SJCRH30 (cell line): ENCODE measurements at regions not wholly inside any gene's neighbourhood (a gene's known extent, or its start where the extent isn't known, plus 50 kb on each side); places are given as distances from the start of the nearest gene placed in this dataset.

Source experiments
- DNase-seq, 2 experiments: peaks; one replicate each; pipeline ENCODE4 v3.0.0-alpha.2; 2015 to 2020
- H3K27ac ChIP-seq: fragments of 250-450 bp; sonication (Bioruptor Pico); 2 replicates; pipeline ENCODE4 v1.5.1; 2020; ENCODE audit warnings: mild to moderate bottlenecking, moderate library complexity
- H3K27me3 ChIP-seq: fragments of 250-450 bp; sonication (Bioruptor Pico); 2 replicates; pipeline ENCODE4 v1.5.1; 2020; ENCODE audit warnings: mild to moderate bottlenecking, moderate library complexity
- H3K36me3 ChIP-seq: fragments of 250-450 bp; sonication (Bioruptor Pico); 2 replicates; pipeline ENCODE4 v1.5.1; 2020; ENCODE audit warnings: mild to moderate bottlenecking, moderate library complexity
- H3K4me1 ChIP-seq: fragments of 250-450 bp; sonication (Bioruptor Pico); 2 replicates; pipeline ENCODE4 v1.5.1; 2020; ENCODE audit warnings: mild to moderate bottlenecking, moderate library complexity
- H3K4me3 ChIP-seq: fragments of 250-450 bp; sonication (Bioruptor Pico); 2 replicates; pipeline ENCODE4 v1.5.1; 2020; ENCODE audit warnings: mild to moderate bottlenecking, moderate library complexity
- H3K9me3 ChIP-seq: fragments of 250-450 bp; sonication (Bioruptor Pico); replicated peaks from 2 replicates; pipeline ENCODE4 v1.5.1; 2020; ENCODE audit warnings: mild to moderate bottlenecking, moderate library complexity

DNA sequence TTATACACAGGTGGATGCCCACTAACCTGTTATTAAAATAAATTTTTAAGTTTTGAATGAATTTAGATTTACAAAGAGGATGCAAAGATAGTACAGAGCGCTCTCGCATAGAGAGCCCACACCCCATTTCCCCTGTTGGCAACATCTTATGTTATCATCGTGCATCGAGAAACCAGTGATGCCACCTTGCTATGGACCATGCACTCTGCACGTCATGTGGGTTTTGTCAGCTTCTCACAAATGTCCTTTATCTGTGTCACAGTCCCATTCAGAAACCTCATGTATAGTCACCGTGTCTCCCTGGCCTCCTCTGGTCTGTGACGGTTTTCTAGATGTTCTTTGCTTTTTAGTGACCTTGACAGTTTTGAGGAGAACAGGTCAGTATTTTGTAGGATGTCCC lies 60.0 kb downstream of the ING1 start:
- Histone ChIP-seq H3K36me3 (no peaks in the 10 kb centered on the region), H3K27me3 (no peaks in the 10 kb centered on the region), H3K4me3 (no peak overlapping the region), H3K27ac (no peak overlapping the region), H3K4me1 (no peaks in the 10 kb centered on the region), H3K9me3 (no peaks in the 10 kb centered on the region)
- DNase-seq, result no peak

- no peaks in the 10 kb centered on the region for H3K36me3 ChIP-seq
- no peaks in the 10 kb centered on the region for H3K9me3 ChIP-seq
- no peak overlapping the region for H3K27ac ChIP-seq
- H3K4me1 ChIP-seq, result no peaks in the 10 kb centered on the region
- H3K4me3 ChIP-seq, result no peak overlapping the region
- no peak for DNase-seq
- no peaks in the 10 kb centered on the region for H3K27me3 ChIP-seq
Observed at GRCh38 chr13:110774051-110774450, 60.6 kb downstream of the ING1 start.

- no peaks in the 10 kb centered on the region for H3K27me3 ChIP-seq
- H3K4me3 ChIP-seq, result no peak overlapping the region
- no peaks in the 10 kb centered on the region for H3K4me1 ChIP-seq
- no peak overlapping the region for H3K27ac ChIP-seq
- no peaks in the 10 kb centered on the region for H3K36me3 ChIP-seq
- no peaks in the 10 kb centered on the region for H3K9me3 ChIP-seq
- DNase-seq, result no peak
Observed at GRCh38 chr13:110774490-110774889, 61.0 kb downstream of the ING1 start.

DNA sequence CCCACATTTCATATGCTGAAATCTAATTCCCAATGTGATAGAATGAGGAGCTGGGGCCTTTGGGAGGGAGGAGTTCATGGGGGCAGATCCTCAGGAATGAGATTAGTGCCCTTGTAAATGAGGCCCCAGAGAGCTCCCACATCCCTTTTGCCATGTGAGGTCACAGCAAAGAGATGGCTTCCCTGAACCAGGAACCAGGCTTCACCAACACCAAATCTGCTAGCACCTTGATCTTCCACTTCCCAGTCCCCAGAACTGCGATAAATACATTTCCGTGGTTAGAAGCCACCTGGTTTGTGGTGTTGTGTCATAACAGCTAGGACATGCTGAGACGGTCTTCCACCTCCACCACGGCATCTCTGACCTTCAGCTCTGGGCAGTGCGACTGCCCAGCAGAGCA lies 62.1 kb downstream of the ING1 start:
- H3K9me3 ChIP-seq, result no peaks in the 10 kb centered on the region
- H3K36me3 ChIP-seq, result no peaks in the 10 kb centered on the region
- H3K27ac ChIP-seq, result no peak overlapping the region
- no peaks in the 10 kb centered on the region for H3K4me1 ChIP-seq
- no peak for DNase-seq
- H3K4me3 ChIP-seq, result no peak overlapping the region
- no peaks in the 10 kb centered on the region for H3K27me3 ChIP-seq

GRCh38 chr13:110777251-110777820 lies 63.8 kb downstream of the ING1 start:
- no peaks in the 10 kb centered on the region for H3K9me3 ChIP-seq
- no peaks in the 10 kb centered on the region for H3K4me1 ChIP-seq
- H3K36me3 ChIP-seq, result no peaks in the 10 kb centered on the region
- no peaks in the 10 kb centered on the region for H3K27me3 ChIP-seq
- no peak for DNase-seq
- no peak overlapping the region for H3K4me3 ChIP-seq
- no peak overlapping the region for H3K27ac ChIP-seq

GRCh38 chr13:110779022-110779421 lies 65.5 kb downstream of the ING1 start:
- no peaks in the 10 kb centered on the region for H3K36me3 ChIP-seq
- no peaks in the 10 kb centered on the region for H3K4me1 ChIP-seq
- no peak for DNase-seq
- H3K27me3 ChIP-seq, result no peaks in the 10 kb centered on the region
- no peak overlapping the region for H3K27ac ChIP-seq
- no peaks in the 10 kb centered on the region for H3K9me3 ChIP-seq
- H3K4me3 ChIP-seq, result no peak overlapping the region

- no peak for DNase-seq
- Histone ChIP-seq H3K36me3 (no peaks in the 10 kb centered on the region), H3K4me3 (no peak overlapping the region), H3K4me1 (no peaks in the 10 kb centered on the region), H3K27me3 (no peaks in the 10 kb centered on the region), H3K9me3 (no peaks in the 10 kb centered on the region), H3K27ac (no peak overlapping the region)
Observed at GRCh38 chr13:110780422-110780821, 66.9 kb downstream of the ING1 start.

DNA sequence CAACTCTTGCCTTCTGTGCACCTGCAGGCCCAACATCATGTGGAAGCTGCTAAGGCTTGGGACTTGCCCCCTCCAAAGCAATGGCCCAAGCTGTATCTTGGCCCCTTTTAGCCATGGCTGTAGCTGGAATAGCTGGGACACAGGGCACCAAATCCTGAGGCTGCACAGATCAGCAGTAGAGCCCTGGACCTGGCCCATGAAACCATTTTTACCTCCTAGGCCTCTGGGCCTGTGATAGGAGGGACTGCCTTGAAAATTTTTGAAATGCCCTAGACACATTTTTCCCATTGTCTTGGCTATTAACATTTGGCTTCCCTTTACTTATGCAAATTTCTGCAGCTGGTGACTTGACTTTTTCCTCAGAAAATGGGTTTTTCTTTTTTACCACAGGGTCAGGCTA lies 68.7 kb downstream of the ING1 start:
- Histone ChIP-seq H3K4me1 (no peaks in the 10 kb centered on the region), H3K36me3 (no peaks in the 10 kb centered on the region), H3K27me3 (no peaks in the 10 kb centered on the region), H3K9me3 (no peaks in the 10 kb centered on the region), H3K27ac (no peak overlapping the region), H3K4me3 (no peak overlapping the region)
- no peak for DNase-seq

GRCh38 chr13:110784704-110785103 lies 71.2 kb downstream of the ING1 start:
- Histone ChIP-seq H3K9me3 (no peaks in the 10 kb centered on the region), H3K36me3 (no peaks in the 10 kb centered on the region), H3K27ac (no peak overlapping the region), H3K27me3 (no peaks in the 10 kb centered on the region), H3K4me3 (no peak overlapping the region), H3K4me1 (no peaks in the 10 kb centered on the region)
- no peak for DNase-seq

GRCh38 chr13:110788778-110789177 lies 75.3 kb downstream of the ING1 start:
- H3K36me3 ChIP-seq, result no peaks in the 10 kb centered on the region
- H3K27ac ChIP-seq, result no peak overlapping the region
- no peaks in the 10 kb centered on the region for H3K9me3 ChIP-seq
- H3K4me1 ChIP-seq, result no peaks in the 10 kb centered on the region
- no peak for DNase-seq
- H3K27me3 ChIP-seq, result no peaks in the 10 kb centered on the region
- H3K4me3 ChIP-seq, result no peak overlapping the region

GRCh38 chr13:110789871-110790270 lies 76.4 kb downstream of the ING1 start:
- Histone ChIP-seq H3K4me3 (no peak overlapping the region), H3K36me3 (no peaks in the 10 kb centered on the region), H3K4me1 (no peaks in the 10 kb centered on the region), H3K27me3 (no peaks in the 10 kb centered on the region), H3K9me3 (no peaks in the 10 kb centered on the region), H3K27ac (no peak overlapping the region)
- DNase-seq, result no peak

GRCh38 chr13:110790371-110790770 lies 76.9 kb downstream of the ING1 start:
- Histone ChIP-seq H3K27me3 (no peaks in the 10 kb centered on the region), H3K4me3 (no peak overlapping the region), H3K27ac (no peak overlapping the region), H3K4me1 (no peaks in the 10 kb centered on the region), H3K36me3 (no peaks in the 10 kb centered on the region), H3K9me3 (no peaks in the 10 kb centered on the region)
- no peak for DNase-seq

DNA sequence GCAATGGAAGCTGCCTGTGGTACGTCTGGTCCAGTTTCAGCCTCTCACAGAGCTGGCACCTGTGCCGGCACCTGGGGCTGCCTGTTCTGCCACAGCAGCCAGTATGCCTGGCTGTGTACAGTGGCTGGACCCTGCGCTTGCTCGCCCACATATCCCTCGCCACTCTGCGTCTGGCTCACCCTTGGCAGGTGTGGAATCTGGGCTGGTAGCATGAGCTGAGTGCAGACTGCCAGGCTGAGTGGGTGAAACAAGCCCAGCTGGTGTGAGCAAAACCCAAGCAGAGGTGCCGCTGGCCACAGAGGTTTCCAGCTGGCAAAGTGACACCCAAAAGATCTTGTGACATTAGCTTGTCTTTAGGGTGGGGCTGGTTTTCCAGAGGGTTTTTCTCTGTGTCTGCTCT lies 80.7 kb downstream of the ING1 start:
- H3K27me3 ChIP-seq, result no peaks in the 10 kb centered on the region
- DNase-seq, result no peak
- H3K27ac ChIP-seq, result no peak overlapping the region
- peaks cover 7% of the 10 kb centered on the region for H3K4me1 ChIP-seq
- no peak overlapping the region for H3K4me3 ChIP-seq
- no peaks in the 10 kb centered on the region for H3K9me3 ChIP-seq
- no peaks in the 10 kb centered on the region for H3K36me3 ChIP-seq

- peak in 1 of 2 experiments; percentile 37 for DNase-seq
Observed at GRCh38 chr13:110797230-110797877, 83.9 kb downstream of the ING1 start.

GRCh38 chr13:110798081-110798994 lies 84.8 kb downstream of the ING1 start:
- peaks cover 7% of the 10 kb centered on the region for H3K4me1 ChIP-seq
- H3K9me3 ChIP-seq, result no peaks in the 10 kb centered on the region
- no peak overlapping the region for H3K27ac ChIP-seq
- no peaks in the 10 kb centered on the region for H3K27me3 ChIP-seq
- DNase-seq, result no peak
- H3K4me3 ChIP-seq, result no peak overlapping the region
- no peaks in the 10 kb centered on the region for H3K36me3 ChIP-seq

More at GRCh38 chr13:110797230-110797877, 83.9 kb downstream of the ING1 start:
- no peaks in the 10 kb centered on the region for H3K36me3 ChIP-seq
- H3K4me3 ChIP-seq, result no peak overlapping the region
- H3K4me1 ChIP-seq, result peaks cover 7% of the 10 kb centered on the region
- H3K27me3 ChIP-seq, result no peaks in the 10 kb centered on the region
- H3K27ac ChIP-seq, result no peak overlapping the region
- H3K9me3 ChIP-seq, result no peaks in the 10 kb centered on the region
